GM12873 (cell line): ENCODE measurements at regions not wholly inside any gene's neighbourhood (a gene's known extent, or its start where the extent isn't known, plus 50 kb on each side); places are given as distances from the start of the nearest gene placed in this dataset.

Source experiments
- TF ChIP-seq, protein P1 (sequence below): IDR thresholded peaks from 2 replicates; pipeline ENCODE4 v1.5.1; 2012; ENCODE audit warnings: low read depth, mild to moderate bottlenecking, moderate library complexity, low read length, control low read depth; ENCODE audit not compliant: insufficient read depth; ENCODE audit errors: missing control alignments

DNA sequence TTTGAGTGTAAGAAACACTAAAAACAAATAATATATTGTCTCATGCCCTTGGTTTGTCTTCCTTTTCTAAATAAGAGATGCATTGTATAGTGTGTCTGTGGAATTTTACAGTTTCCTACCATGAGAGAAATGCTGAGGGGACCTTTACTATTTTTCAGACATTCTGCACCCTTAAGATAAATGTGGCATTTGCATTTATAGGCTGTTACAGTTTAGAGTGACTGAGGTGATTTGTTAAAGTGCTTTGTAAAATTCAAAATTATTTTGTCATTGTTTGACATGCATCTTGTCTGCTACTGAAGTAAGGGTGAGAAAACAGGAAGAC, 78.9 kb upstream of the ZSWIM2 start:
- TF ChIP-seq, protein P1, sequence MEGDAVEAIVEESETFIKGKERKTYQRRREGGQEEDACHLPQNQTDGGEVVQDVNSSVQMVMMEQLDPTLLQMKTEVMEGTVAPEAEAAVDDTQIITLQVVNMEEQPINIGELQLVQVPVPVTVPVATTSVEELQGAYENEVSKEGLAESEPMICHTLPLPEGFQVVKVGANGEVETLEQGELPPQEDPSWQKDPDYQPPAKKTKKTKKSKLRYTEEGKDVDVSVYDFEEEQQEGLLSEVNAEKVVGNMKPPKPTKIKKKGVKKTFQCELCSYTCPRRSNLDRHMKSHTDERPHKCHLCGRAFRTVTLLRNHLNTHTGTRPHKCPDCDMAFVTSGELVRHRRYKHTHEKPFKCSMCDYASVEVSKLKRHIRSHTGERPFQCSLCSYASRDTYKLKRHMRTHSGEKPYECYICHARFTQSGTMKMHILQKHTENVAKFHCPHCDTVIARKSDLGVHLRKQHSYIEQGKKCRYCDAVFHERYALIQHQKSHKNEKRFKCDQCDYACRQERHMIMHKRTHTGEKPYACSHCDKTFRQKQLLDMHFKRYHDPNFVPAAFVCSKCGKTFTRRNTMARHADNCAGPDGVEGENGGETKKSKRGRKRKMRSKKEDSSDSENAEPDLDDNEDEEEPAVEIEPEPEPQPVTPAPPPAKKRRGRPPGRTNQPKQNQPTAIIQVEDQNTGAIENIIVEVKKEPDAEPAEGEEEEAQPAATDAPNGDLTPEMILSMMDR = no peak

DNA sequence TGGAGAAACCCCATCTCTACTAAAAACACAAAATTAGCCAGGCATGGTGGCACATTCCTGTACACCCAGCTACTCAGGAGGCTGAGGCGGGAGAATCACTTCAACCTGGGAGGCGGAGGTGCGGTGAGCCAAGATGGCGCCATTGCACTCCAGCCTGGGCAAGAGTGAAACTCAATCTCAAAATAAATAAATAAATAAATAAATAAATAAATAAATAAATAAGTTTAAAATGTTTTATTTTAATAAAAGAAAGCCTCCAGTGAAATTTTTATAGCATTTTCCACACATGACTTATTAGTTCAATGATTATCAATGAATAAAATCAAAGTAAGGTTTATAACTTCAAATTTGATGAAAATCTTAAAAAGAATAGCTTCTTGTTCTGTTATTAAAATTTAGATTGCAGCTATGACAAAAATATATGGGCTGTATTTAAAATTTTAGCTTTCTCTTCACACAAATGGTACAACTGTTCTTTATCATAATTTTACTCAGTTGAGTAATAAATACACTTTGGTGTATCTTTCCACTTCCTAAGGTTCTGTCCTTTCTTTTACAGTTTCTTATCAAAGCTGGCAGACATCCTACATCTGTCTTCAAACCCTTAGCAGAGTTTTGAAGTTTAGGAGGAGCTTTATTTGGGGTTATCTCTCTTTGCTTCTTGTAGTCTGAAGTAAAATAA, 78.4 kb upstream of the ZSWIM2 start:
- TF ChIP-seq, protein P1 = no peak

DNA sequence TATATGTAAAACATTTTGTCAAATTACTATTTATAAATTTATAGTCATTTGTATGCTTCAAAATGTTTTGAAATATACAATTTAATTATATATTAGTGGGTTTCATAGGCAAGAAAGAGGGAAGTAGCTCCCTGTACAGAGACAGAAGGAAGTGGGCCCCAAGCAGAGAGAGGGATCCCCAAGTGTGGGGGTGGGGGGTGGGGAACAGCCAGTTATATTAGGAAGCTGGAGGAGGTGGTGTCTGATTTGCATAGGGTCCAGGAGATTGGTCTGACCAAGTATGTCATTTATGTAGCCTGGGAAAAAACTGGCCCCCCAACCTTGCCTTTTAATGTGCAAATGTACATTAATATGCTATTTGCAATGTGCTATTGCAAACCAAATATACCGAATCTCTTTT, 76.5 kb upstream of the ZSWIM2 start:
- TF ChIP-seq, protein P1 = no peak

DNA sequence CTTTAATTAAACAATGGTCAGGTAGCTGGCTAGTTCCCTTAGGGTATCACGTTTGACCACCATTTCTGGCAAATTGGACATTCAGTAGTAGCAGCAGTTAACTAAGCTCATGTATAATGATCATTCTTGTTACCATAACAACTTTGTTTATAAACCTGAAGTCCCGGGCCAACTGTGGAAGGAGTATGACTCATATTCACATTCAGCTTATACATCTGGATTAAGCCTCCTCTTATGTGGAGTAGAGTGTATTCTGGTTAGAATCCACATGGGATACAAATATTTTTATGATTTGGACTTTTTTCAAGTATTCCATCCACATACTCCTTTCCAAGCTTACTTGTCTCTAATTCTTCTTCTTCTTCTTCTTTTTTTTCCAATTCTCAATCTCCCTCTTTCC, 70.3 kb upstream of the ZSWIM2 start:
- TF ChIP-seq, protein P1 = no peak

DNA sequence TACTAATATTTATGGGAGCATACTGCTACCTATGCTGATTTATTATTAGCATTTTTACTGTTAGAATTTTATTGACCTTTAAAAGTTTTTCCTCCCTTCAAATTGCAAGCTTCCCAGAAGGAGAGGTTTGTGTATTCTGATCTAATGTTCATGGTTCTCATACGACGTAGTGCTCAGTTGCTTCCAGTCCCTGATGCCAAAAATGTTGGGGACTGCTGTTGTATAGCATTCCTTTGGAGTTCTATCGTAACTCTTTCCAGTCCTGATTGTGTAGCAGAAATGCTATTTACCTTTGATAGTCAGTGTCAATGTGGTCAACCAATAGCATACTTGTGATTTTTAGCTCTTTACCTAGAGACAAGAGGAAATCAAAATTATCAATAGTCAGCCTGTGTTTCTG, 69.5 kb upstream of the ZSWIM2 start:
- TF ChIP-seq, protein P1 = no peak

DNA sequence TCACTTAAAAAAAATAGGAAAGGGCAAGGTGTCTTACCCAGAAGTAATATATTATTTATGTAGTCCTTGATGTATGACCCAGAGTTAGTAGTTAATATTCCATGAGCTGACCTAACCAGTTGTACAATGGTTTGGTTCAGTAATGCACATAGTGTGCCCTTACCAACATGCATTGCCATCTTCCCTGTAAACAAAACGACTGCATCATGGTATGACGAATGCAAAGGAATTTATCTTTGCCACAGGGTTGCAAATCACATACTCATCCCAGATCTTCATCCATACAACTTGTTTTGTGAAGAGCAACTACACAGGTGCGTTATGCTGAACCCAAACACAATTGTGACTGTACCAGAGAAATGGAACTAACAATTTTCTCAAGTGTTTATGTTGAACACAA, 68.9 kb upstream of the ZSWIM2 start:
- TF ChIP-seq, protein P1 = no peak

DNA sequence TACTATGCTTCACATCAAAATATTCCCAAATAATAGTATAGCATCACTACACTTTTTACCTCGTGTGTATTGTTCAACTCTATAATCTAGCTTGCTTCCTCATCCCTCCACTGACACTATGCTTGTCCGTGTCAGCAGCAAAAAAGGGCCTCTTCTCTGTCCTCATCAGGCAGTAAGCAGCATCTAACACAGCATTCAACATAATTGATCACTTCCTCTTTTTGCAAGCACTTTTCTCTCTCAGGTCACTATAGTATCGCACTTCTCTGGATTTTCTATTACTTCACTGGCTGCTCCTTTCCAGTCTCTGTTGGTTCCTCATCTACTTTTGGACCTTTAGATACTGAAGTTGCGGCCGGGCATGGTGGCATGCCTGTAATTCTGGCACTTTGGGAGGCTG, 64.9 kb upstream of the ZSWIM2 start:
- TF ChIP-seq, protein P1 = no peak

DNA sequence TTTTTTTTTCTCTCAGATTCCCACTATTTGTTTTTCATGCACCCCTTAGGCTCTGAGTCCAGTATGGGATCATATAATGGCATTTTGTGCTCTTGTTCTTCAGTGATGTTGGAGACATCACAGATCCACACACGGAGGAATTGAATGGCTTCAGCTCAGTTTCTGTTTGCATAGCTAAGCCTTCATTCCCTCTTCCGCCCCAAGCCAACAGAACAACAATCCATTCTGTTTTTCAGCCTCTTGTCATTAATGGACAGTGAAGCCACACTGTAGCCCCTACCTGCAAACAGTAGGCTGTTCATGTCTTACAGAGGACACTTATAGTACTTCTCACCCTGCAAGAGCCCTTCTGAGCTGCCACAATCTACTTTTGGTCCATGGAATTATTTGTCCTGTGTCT, 64.0 kb upstream of the ZSWIM2 start:
- TF ChIP-seq, protein P1 = no peak
